ENCODE measurements at regions not wholly inside any gene's neighbourhood (a gene's known extent, or its start where the extent isn't known, plus 50 kb on each side); places are given as distances from the start of the nearest gene placed in this dataset.

DNA sequence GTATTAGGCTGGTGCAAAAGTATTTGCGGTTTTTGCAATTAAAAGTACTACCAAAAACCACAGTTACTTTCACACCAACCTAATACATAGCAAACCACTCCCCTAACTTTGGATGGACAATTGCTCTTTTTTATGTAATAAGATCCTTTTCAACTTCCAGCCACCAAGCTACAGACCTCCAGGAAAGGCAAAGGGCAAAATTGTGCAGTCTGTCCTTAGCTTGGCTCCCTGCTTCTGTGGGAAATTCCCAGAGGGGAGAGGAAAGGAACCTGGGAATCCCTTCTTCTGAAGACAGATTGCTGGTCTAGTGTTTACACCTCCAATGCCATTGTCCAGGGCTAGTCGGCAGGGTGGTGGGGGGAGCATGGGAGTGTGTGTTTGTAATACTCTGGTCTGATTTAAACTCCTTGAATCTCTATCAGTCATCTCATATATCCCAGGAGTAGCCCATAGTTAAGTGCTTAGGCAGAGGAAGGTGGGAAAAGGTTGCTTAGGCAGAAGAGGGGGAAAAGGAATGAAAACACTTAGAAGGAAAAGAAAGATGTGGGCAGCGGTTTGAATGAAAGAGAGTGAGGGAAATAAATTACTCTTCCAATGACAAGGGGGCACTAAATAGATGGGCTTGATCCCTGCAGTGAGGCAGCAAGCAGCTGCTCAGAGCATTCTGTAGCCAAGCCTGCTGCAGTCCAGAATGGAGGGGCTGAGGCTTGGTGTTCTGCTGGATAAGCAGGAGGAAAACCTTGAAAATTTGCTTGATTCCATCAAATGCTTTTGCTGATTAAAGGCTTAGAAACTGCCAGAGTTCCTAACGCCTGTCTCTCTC, 86.9 kb upstream of the MAP1B start:
- no peak for TF ChIP-seq POLR2A (IDR thresholded peaks at IDR 0.05)
- TF ChIP-seq, protein P1, sequence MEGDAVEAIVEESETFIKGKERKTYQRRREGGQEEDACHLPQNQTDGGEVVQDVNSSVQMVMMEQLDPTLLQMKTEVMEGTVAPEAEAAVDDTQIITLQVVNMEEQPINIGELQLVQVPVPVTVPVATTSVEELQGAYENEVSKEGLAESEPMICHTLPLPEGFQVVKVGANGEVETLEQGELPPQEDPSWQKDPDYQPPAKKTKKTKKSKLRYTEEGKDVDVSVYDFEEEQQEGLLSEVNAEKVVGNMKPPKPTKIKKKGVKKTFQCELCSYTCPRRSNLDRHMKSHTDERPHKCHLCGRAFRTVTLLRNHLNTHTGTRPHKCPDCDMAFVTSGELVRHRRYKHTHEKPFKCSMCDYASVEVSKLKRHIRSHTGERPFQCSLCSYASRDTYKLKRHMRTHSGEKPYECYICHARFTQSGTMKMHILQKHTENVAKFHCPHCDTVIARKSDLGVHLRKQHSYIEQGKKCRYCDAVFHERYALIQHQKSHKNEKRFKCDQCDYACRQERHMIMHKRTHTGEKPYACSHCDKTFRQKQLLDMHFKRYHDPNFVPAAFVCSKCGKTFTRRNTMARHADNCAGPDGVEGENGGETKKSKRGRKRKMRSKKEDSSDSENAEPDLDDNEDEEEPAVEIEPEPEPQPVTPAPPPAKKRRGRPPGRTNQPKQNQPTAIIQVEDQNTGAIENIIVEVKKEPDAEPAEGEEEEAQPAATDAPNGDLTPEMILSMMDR (IDR thresholded peaks at IDR 0.05): no peak
